Ishikawa (cell line): ENCODE measurements at regions not wholly inside any gene's neighbourhood (a gene's known extent, or its start where the extent isn't known, plus 50 kb on each side); places are given as distances from the start of the nearest gene placed in this dataset.

ENCODE experiments used
- CEBPB ChIP-seq: IDR thresholded peaks from 2 replicates; pipeline ENCODE4 v1.6.1; 2012
- EP300 ChIP-seq: IDR thresholded peaks from 2 replicates; pipeline ENCODE4 v1.6.1; 2012; ENCODE audit warnings: borderline replicate concordance
- FOXM1 ChIP-seq: IDR thresholded peaks from 2 replicates; pipeline ENCODE4 v1.6.1; 2012; ENCODE audit warnings: low read depth, borderline replicate concordance
- RAD21 ChIP-seq: IDR thresholded peaks from 2 replicates; pipeline ENCODE4 v1.6.1; 2012; ENCODE audit warnings: low read depth
- TAF1 ChIP-seq: IDR thresholded peaks from 2 replicates; pipeline ENCODE4 v1.6.1; 2012; ENCODE audit warnings: low read depth, mild to moderate bottlenecking
- ZBTB7A ChIP-seq: IDR thresholded peaks from 2 replicates; pipeline ENCODE4 v1.6.1; 2012; ENCODE audit warnings: low read depth
- TF ChIP-seq, protein P1 (sequence below): IDR thresholded peaks from 2 replicates; pipeline ENCODE4 v1.6.1; 2012

DNA sequence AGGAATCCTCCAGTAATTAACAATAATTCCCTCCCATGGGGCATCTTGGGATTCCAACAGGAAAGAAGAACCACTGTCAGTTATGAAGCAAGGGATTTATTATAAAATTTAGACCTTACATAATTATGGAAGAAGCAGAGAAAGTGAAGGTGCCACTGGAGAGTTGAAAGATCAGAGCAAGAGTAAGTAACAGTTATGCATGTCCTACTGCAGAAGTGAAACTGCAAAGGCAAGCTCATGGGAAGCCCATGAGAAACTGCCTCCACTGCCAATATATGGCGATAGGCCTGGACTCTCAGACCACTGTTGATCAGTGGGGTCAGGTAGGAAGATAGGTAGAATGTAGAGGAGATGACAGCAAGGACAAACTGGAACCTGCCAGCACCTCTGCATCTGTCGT, 123.6 kb upstream of the ZNF648 start:
- TF ChIP-seq EP300 (no peak), RAD21 (no peak), CEBPB (no peak), TAF1 (no peak), ZBTB7A (no peak), FOXM1 (no peak)
- TF ChIP-seq, protein P1, sequence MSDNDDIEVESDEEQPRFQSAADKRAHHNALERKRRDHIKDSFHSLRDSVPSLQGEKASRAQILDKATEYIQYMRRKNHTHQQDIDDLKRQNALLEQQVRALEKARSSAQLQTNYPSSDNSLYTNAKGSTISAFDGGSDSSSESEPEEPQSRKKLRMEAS = no peak
